HEK293T (cell line): ENCODE measurements at regions not wholly inside any gene's neighbourhood (a gene's known extent, or its start where the extent isn't known, plus 50 kb on each side); places are given as distances from the start of the nearest gene placed in this dataset.

Experiments
- ARNT ChIP-seq: fragments of 450-650 bp; IDR thresholded peaks from 2 replicates; pipeline ENCODE4 v1.6.1; 2017; ENCODE audit warnings: mild to moderate bottlenecking
- BHLHE40 ChIP-seq: fragments of 450-650 bp; IDR thresholded peaks from 2 replicates; pipeline ENCODE4 v1.6.1; 2016; ENCODE audit warnings: mild to moderate bottlenecking, moderate library complexity, borderline replicate concordance
- CTBP1 ChIP-seq: fragments of 450-650 bp; IDR thresholded peaks from 2 replicates; pipeline ENCODE4 v1.6.1; 2016; ENCODE audit warnings: borderline replicate concordance
- ELF4 ChIP-seq: fragments of 450-650 bp; IDR thresholded peaks from 2 replicates; pipeline ENCODE4 v1.6.1; 2017; ENCODE audit warnings: antibody characterized with exemption
- FOXA1 ChIP-seq: fragments of 450-650 bp; IDR thresholded peaks from 2 replicates; pipeline ENCODE4 v1.6.1; 2016; ENCODE audit warnings: mild to moderate bottlenecking
- FOXM1 ChIP-seq: fragments of 450-650 bp; IDR thresholded peaks from 2 replicates; pipeline ENCODE4 v1.6.1; 2017; ENCODE audit warnings: mild to moderate bottlenecking, borderline replicate concordance
- L3MBTL2 ChIP-seq: fragments of 450-650 bp; conservative IDR thresholded peaks from 2 replicates; pipeline ENCODE4 v1.6.1; 2016; ENCODE audit warnings: mild to moderate bottlenecking
- LEF1 ChIP-seq: fragments of 450-650 bp; IDR thresholded peaks from 2 replicates; pipeline ENCODE4 v1.6.1; 2017; ENCODE audit warnings: mild to moderate bottlenecking, borderline replicate concordance
- NFRKB ChIP-seq: fragments of 450-650 bp; IDR thresholded peaks from 2 replicates; pipeline ENCODE4 v1.6.1; 2016; ENCODE audit warnings: mild to moderate bottlenecking, moderate library complexity
- SP1 ChIP-seq: fragments of 450-650 bp; IDR thresholded peaks from 2 replicates; pipeline ENCODE4 v1.6.1; 2017
- TARDBP ChIP-seq: fragments of 450-650 bp; IDR thresholded peaks from 2 replicates; pipeline ENCODE4 v1.6.1; 2016

- TF ChIP-seq BHLHE40 (no peak), ARNT (no peak), NFRKB (no peak), ELF4 (no peak), FOXA1 (no peak), LEF1 (no peak), TARDBP (no peak), FOXM1 (no peak), CTBP1 (no peak), SP1 (no peak), L3MBTL2 (no peak)
Measured at GRCh38 chr3:177251755-177252154, 54.5 kb upstream of the TBL1XR1 start.
